ENCODE measurements at regions not wholly inside any gene's neighbourhood (a gene's known extent, or its start where the extent isn't known, plus 50 kb on each side); places are given as distances from the start of the nearest gene placed in this dataset.
A peak's percentile ranks its signal among the peaks of the same experiment; 100 is the strongest.

DNA sequence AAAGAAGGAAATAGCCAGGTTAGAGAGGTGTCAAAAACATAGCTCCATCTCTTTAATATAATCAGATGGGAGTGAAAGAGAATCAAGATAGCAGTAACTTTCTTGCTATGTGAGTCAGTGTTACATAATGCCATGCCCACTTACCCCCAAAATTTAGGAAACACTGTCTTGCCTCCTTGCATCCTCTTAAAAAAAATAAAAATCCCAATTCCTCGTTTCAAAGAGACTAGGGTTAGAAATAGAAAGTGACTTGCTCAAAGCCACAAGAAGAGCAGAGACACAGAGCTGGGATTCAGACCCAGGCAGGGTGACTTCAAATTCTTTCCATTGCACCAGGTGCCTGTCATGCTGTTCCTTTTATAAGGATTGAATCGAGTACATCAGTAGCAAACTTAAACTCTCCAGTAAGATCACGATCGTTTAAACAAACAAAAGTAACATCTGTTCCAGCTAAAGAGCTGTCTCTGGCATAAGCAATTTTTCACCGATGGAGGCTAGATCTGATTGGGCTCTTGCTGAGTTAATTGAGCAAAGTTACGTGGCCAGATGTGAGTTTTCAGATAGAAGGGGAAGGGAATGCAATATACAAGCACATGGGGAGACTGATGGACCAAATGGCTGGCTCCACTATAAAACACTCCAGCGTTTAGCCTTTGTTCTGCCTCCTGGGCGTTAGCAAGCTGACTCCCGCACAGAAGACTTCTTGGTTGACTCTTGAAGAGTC lies 176.9 kb downstream of the PALM2AKAP2 start:
- Histone ChIP-seq H4K20me1 (no peaks in the 10 kb centered on the region), H3K9me3 (no peaks in the 10 kb centered on the region), H3K27me3 (no peaks in the 10 kb centered on the region), H3K4me2 (no peak overlapping the region), H3K4me3 (no peak overlapping the region), H3K36me3 (no peaks in the 10 kb centered on the region), H3K27ac (no peak overlapping the region), H3K4me1 (peaks cover 17% of the 10 kb centered on the region), H3K9ac (no peak overlapping the region)
- TF ChIP-seq Cebpa-rat (IDR thresholded peaks at IDR 0.05), result no peak

- no peaks in the 10 kb centered on the region for H4K20me1 ChIP-seq
- no peak overlapping the region for H3K4me2 ChIP-seq
- H3K36me3 ChIP-seq, result no peaks in the 10 kb centered on the region
- TF ChIP-seq Cebpa-rat (IDR thresholded peaks at IDR 0.05), result no peak
- H3K9ac ChIP-seq, result no peak overlapping the region
- no peak overlapping the region for H3K27ac ChIP-seq
- H3K4me1 ChIP-seq, result peaks cover 10% of the 10 kb centered on the region
- no peaks in the 10 kb centered on the region for H3K27me3 ChIP-seq
- no peaks in the 10 kb centered on the region for H3K9me3 ChIP-seq
- no peak overlapping the region for H3K4me3 ChIP-seq
Observed at GRCh38 chr9:109959679-109960078, 179.7 kb downstream of the PALM2AKAP2 start.

DNA sequence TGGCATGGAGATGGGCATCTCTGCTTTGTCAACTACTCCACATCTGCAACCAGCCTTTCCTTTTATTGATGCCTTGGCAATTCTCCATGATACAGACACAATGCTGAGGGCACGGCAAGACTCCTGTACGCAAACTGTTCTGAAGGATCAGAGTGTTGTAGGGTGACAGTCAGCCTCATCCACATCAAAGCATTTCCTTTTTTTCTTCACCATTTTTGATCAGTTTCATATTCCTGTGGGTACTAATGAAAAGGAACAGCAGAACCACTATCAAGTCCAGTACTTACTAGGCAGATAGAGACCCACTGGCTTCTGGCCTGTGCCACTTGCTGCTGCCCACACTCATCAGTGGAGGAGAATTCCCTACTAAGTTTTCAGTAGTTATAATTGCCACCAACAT lies 181.6 kb downstream of the PALM2AKAP2 start:
- Histone ChIP-seq H3K4me1 (peaks cover 20% of the 10 kb centered on the region), H4K20me1 (no peaks in the 10 kb centered on the region), H3K36me3 (no peaks in the 10 kb centered on the region), H3K4me2 (peak overlapping the region; percentile 29), H3K9ac (no peak overlapping the region), H3K27ac (no peak overlapping the region), H3K4me3 (no peak overlapping the region), H3K27me3 (no peaks in the 10 kb centered on the region), H3K9me3 (no peaks in the 10 kb centered on the region)
- no peak for TF ChIP-seq Cebpa-rat (IDR thresholded peaks at IDR 0.05)

DNA sequence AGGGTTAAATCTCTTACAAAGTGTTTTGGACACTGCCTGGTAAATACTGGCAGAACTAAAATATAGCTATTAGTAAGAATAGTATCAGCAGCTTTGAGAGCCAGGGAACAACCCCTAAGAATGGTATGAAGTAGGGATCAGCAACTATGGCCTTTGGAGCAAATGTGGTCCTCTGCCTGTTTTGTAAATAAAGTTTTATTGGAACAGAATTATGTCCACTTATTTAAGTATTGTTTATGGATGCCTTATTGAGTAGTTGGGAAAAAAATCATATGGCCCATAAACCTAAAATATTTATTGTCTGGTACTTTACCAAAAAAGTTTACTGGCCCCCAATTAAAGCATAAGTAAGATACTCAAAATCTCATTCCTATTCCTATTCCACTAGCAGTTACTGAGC lies 182.2 kb downstream of the PALM2AKAP2 start:
- no peak overlapping the region for H3K9ac ChIP-seq
- 0 out of 2 replicates have a peak, but pooled peaks cover 1% of the 10 kb centered on the region for H4K20me1 ChIP-seq
- H3K27me3 ChIP-seq, result no peaks in the 10 kb centered on the region
- no peak overlapping the region for H3K4me2 ChIP-seq
- peaks cover 26% of the 10 kb centered on the region for H3K4me1 ChIP-seq
- H3K4me3 ChIP-seq, result no peak overlapping the region
- no peaks in the 10 kb centered on the region for H3K36me3 ChIP-seq
- TF ChIP-seq Cebpa-rat (IDR thresholded peaks at IDR 0.05), result no peak
- H3K27ac ChIP-seq, result no peak overlapping the region
- H3K9me3 ChIP-seq, result no peaks in the 10 kb centered on the region

DNA sequence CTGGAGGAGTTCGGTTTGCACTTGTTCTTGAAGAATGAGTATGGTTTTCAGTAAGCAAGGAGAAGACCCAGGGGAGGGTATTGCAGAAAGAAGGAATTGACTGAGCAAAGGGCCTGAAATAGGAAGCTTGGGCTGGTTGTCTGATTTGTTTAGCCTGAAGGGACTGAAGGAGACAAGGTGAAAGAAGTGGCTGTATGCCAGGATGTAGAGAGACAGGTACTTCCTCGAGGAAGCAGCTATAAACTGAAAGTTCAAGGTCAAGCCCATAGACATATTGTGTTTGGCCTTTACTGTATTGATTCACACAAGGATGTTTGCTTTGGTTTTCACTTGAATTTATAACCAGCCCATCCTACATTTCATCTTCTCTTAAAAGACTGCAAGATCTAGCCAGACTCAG lies 183.1 kb downstream of the PALM2AKAP2 start:
- TF ChIP-seq Cebpa-rat (IDR thresholded peaks at IDR 0.05), result no peak
- no peak overlapping the region for H3K27ac ChIP-seq
- no peak overlapping the region for H3K9ac ChIP-seq
- no peaks in the 10 kb centered on the region for H3K36me3 ChIP-seq
- H4K20me1 ChIP-seq, result 0 out of 2 replicates have a peak, but pooled peaks cover 4% of the 10 kb centered on the region
- H3K4me1 ChIP-seq, result peaks cover 35% of the 10 kb centered on the region
- H3K27me3 ChIP-seq, result no peaks in the 10 kb centered on the region
- no peak overlapping the region for H3K4me3 ChIP-seq
- no peaks in the 10 kb centered on the region for H3K9me3 ChIP-seq
- no peak overlapping the region for H3K4me2 ChIP-seq

GRCh38 chr9:109966643-109967368 lies 186.8 kb downstream of the PALM2AKAP2 start:
- Histone ChIP-seq H3K4me1 (peaks cover 50% of the 10 kb centered on the region), H3K36me3 (no peaks in the 10 kb centered on the region), H3K9me3 (no peaks in the 10 kb centered on the region), H3K4me2 (peak overlapping the region; percentile 77), H4K20me1 (0 out of 2 replicates have a peak, but pooled peaks cover 4% of the 10 kb centered on the region), H3K4me3 (peak overlapping the region; percentile 34; the same call in 1 of the 2 replicates), H3K27ac (no peak overlapping the region), H3K9ac (no peak overlapping the region), H3K27me3 (no peaks in the 10 kb centered on the region)
- no peak for TF ChIP-seq Cebpa-rat (IDR thresholded peaks at IDR 0.05)

- Histone ChIP-seq H3K36me3 (no peaks in the 10 kb centered on the region), H3K27me3 (no peaks in the 10 kb centered on the region), H3K4me2 (peak overlapping the region; percentile 77), H3K9ac (no peak overlapping the region), H3K27ac (no peak overlapping the region), H3K4me3 (no peak overlapping the region), H3K9me3 (no peaks in the 10 kb centered on the region), H3K4me1 (peaks cover 47% of the 10 kb centered on the region), H4K20me1 (0 out of 2 replicates have a peak, but pooled peaks cover 4% of the 10 kb centered on the region)
- no peak for TF ChIP-seq Cebpa-rat (IDR thresholded peaks at IDR 0.05)
Observed at GRCh38 chr9:109967651-109968642, 187.9 kb downstream of the PALM2AKAP2 start.

GRCh38 chr9:109969011-109969410 lies 189.0 kb downstream of the PALM2AKAP2 start:
- peaks cover 47% of the 10 kb centered on the region for H3K4me1 ChIP-seq
- H4K20me1 ChIP-seq, result 0 out of 2 replicates have a peak, but pooled peaks cover 4% of the 10 kb centered on the region
- no peaks in the 10 kb centered on the region for H3K27me3 ChIP-seq
- TF ChIP-seq Cebpa-rat (IDR thresholded peaks at IDR 0.05), result no peak
- no peak overlapping the region for H3K4me3 ChIP-seq
- H3K9me3 ChIP-seq, result no peaks in the 10 kb centered on the region
- no peaks in the 10 kb centered on the region for H3K36me3 ChIP-seq
- H3K27ac ChIP-seq, result no peak overlapping the region
- peak overlapping the region; percentile 77 for H3K4me2 ChIP-seq
- no peak overlapping the region for H3K9ac ChIP-seq

- H4K20me1 ChIP-seq, result 0 out of 2 replicates have a peak, but pooled peaks cover 4% of the 10 kb centered on the region
- H3K4me3 ChIP-seq, result no peak overlapping the region
- H3K9me3 ChIP-seq, result no peaks in the 10 kb centered on the region
- H3K27me3 ChIP-seq, result no peaks in the 10 kb centered on the region
- H3K36me3 ChIP-seq, result no peaks in the 10 kb centered on the region
- H3K9ac ChIP-seq, result no peak overlapping the region
- no peak for TF ChIP-seq Cebpa-rat (IDR thresholded peaks at IDR 0.05)
- no peak overlapping the region for H3K27ac ChIP-seq
- H3K4me1 ChIP-seq, result peaks cover 47% of the 10 kb centered on the region
- peak overlapping the region; percentile 77; the same call in 1 of the 2 replicates for H3K4me2 ChIP-seq
Observed at GRCh38 chr9:109969573-109970237, 189.7 kb downstream of the PALM2AKAP2 start.
